Erythroblast (primary cell): ENCODE measurements at regions not wholly inside any gene's neighbourhood (a gene's known extent, or its start where the extent isn't known, plus 50 kb on each side); places are given as distances from the start of the nearest gene placed in this dataset.
"Not testable (repeated sequence)": the region's sequence is repeated elsewhere in the genome, so short reads cannot be mapped to it uniquely, and the experiment has no call there.

Experiments
- DNase-seq, 2 experiments: peaks; one replicate each; lab custom pipeline; 2025; lab: John Stamatoyannopoulos, UW
- GATA1 ChIP-seq: IDR thresholded peaks from 2 replicates; pipeline ENCODE4 v1.6.1; 2011; ENCODE audit warnings: low read depth, mild to moderate bottlenecking, control low read depth, low read length, moderate library complexity
- POLR2A ChIP-seq: IDR thresholded peaks from 2 replicates; pipeline ENCODE4 v1.6.1; 2011; ENCODE audit warnings: mild to moderate bottlenecking, low read length

GRCh38 chr2:19109518-19109917 lies 248.9 kb downstream of the OSR1 start:
- no peak for DNase-seq
- TF ChIP-seq POLR2A: no peak
- TF ChIP-seq GATA1: no peak

GRCh38 chr2:19106376-19106775 lies 252.0 kb downstream of the OSR1 start:
- TF ChIP-seq GATA1 (no peak), POLR2A (no peak)
- DNase-seq: no peak

- no peak for DNase-seq
- TF ChIP-seq GATA1 (no peak), POLR2A (no peak)
Measured at GRCh38 chr2:19104503-19104902, 253.9 kb downstream of the OSR1 start.

GRCh38 chr2:19102696-19103423 lies 255.6 kb downstream of the OSR1 start:
- TF ChIP-seq POLR2A (no peak), GATA1 (no peak)
- no peak for DNase-seq

- TF ChIP-seq POLR2A (no peak), GATA1 (no peak)
- no peak for DNase-seq
Measured at GRCh38 chr2:19101968-19102367, 256.5 kb downstream of the OSR1 start.

- no peak for TF ChIP-seq GATA1
- no peak for TF ChIP-seq POLR2A
- DNase-seq: no peak
Measured at GRCh38 chr2:19100570-19100969, 257.9 kb downstream of the OSR1 start.

GRCh38 chr2:19099181-19099580 lies 259.2 kb downstream of the OSR1 start:
- DNase-seq: no peak
- TF ChIP-seq POLR2A (no peak), GATA1 (no peak)

GRCh38 chr2:19098467-19099160 lies 259.8 kb downstream of the OSR1 start:
- TF ChIP-seq GATA1 (no peak), POLR2A (no peak)
- no peak for DNase-seq

- DNase-seq: not testable (repeated sequence)
Measured at GRCh38 chr2:19089476-19089875, 268.9 kb downstream of the OSR1 start.

GRCh38 chr2:19086231-19086651 lies 272.2 kb downstream of the OSR1 start:
- DNase-seq: no peak

GRCh38 chr2:19078709-19079108 lies 279.7 kb downstream of the OSR1 start:
- DNase-seq: no peak
- TF ChIP-seq POLR2A: no peak
- no peak for TF ChIP-seq GATA1

More at GRCh38 chr2:19086231-19086651, 272.2 kb downstream of the OSR1 start:
- TF ChIP-seq GATA1: no peak

- no peak for TF ChIP-seq POLR2A
- TF ChIP-seq GATA1: no peak
- no peak for DNase-seq
Measured at GRCh38 chr2:19073522-19073921, 284.9 kb downstream of the OSR1 start.

GRCh38 chr2:19072161-19072560 lies 286.3 kb downstream of the OSR1 start:
- TF ChIP-seq GATA1 (no peak), POLR2A (no peak)
- peak; percentile 49 to 77 for DNase-seq

GRCh38 chr2:19070886-19071285 lies 287.5 kb downstream of the OSR1 start:
- no peak for DNase-seq
- TF ChIP-seq GATA1: no peak
- TF ChIP-seq POLR2A: no peak
